HepG2 (cell line): ENCODE measurements at regions not wholly inside any gene's neighbourhood (a gene's known extent, or its start where the extent isn't known, plus 50 kb on each side); places are given as distances from the start of the nearest gene placed in this dataset.

Experiments
- BCL6 ChIP-seq: IDR thresholded peaks from 2 replicates; pipeline ENCODE4 v1.6.1; 2016; ENCODE audit warnings: missing genetic modification reagents, missing compliant biosample characterization
- KMT2B ChIP-seq: IDR thresholded peaks from 2 replicates; pipeline ENCODE4 v1.6.1; 2016; ENCODE audit warnings: missing genetic modification reagents, missing compliant biosample characterization
- NFIC ChIP-seq: IDR thresholded peaks from 2 replicates; pipeline ENCODE4 v1.6.1; 2012; ENCODE audit warnings: mild to moderate bottlenecking, low read length, inconsistent platforms
- U2AF2 ChIP-seq: fragments of 200-400 bp; formaldehyde crosslinking; IDR thresholded peaks from 2 replicates; pipeline ENCODE4 v1.6.1; 2017; ENCODE audit warnings: low read depth, mild to moderate bottlenecking, low read length
- ZMYM4 ChIP-seq: sonication (generic); formaldehyde crosslinking; IDR thresholded peaks from 2 replicates; pipeline ENCODE4 v1.8.1; 2023; ENCODE audit warnings: mild to moderate bottlenecking, missing genetic modification reagents
- ZSCAN22 ChIP-seq: sonication (generic); formaldehyde crosslinking; IDR thresholded peaks from 2 replicates; pipeline ENCODE4 v1.4.0; 2020; ENCODE audit warnings: mild to moderate bottlenecking, missing genetic modification reagents
- ZSCAN9 ChIP-seq: IDR thresholded peaks from 2 replicates; pipeline ENCODE4 v1.6.1; 2016; ENCODE audit warnings: borderline replicate concordance
- TF ChIP-seq, protein P1 (sequence below): sonication (generic); formaldehyde crosslinking; IDR thresholded peaks from 2 replicates; pipeline ENCODE4 v1.5.0; 2020; ENCODE audit warnings: mild to moderate bottlenecking, missing genetic modification reagents
- TF ChIP-seq, protein P2 (sequence below): sonication (generic); formaldehyde crosslinking; conservative IDR thresholded peaks from 2 replicates; pipeline ENCODE4 v1.8.0; 2022; ENCODE audit warnings: mild to moderate bottlenecking, moderate library complexity, missing genetic modification reagents
- TF ChIP-seq, protein P3 (sequence below): sonication (generic); formaldehyde crosslinking; conservative IDR thresholded peaks from 2 replicates; pipeline ENCODE4 v1.4.0; 2020; ENCODE audit warnings: missing genetic modification reagents
- TF ChIP-seq, protein P4 (sequence below): IDR thresholded peaks from 2 replicates; pipeline ENCODE4 v1.6.1; 2012; ENCODE audit warnings: low read depth, low read length, improper control_type of control experiment
- TF ChIP-seq, protein P5 (sequence below): sonication (generic); formaldehyde crosslinking; IDR thresholded peaks from 2 replicates; pipeline ENCODE4 v1.5.0; 2020; ENCODE audit warnings: mild to moderate bottlenecking, missing genetic modification reagents, borderline replicate concordance

DNA sequence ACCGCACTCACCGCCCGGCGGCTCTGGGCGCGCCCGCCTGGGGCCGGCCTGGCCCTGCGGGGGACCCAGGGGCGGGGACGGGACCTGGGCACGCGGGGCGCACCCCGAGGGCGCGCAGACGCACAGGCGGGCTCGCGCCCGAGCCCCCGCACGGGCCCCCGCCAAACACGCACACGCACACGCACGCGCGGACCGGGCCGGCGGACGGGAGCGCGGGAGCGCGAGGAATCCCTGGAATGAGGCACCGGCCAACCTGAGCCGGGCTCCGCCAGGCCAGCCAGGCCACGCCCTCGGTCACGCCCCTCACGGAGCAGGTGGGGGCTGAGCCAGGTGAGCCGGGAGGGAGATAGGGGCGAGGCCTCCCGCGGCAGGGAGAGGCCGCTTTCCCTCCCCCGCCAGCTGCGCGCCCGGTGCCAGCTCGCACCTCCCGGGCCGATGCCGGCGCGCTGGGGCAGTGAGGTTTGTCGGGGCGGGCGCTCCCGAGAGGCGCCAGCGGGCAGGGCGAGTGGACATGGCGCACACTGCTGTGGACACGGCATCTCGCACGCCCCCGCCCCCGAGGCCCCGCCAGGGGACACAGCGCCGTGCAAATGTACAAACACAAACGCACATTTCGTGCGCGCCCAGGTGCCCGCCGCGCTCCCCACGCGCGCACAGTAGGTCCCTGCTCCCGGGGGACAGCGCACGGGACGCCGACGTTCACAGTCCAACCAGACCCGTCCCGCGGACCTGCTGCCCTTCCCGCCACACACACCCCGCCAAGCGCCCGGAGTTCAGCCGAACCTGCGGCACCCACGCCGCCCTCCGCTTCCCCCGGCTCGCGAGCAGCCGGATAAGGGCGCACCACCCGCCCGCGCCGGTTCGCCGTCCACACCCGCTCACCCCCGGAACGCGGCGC, 75.9 kb upstream of the VGLL4 start (continued):
- TF ChIP-seq, protein P1, sequence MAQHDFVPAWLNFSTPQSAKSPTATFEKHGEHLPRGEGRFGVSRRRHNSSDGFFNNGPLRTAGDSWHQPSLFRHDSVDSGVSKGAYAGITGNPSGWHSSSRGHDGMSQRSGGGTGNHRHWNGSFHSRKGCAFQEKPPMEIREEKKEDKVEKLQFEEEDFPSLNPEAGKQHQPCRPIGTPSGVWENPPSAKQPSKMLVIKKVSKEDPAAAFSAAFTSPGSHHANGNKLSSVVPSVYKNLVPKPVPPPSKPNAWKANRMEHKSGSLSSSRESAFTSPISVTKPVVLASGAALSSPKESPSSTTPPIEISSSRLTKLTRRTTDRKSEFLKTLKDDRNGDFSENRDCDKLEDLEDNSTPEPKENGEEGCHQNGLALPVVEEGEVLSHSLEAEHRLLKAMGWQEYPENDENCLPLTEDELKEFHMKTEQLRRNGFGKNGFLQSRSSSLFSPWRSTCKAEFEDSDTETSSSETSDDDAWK (CRISPR knock-in tag) = no peak
- TF ChIP-seq, protein P2, sequence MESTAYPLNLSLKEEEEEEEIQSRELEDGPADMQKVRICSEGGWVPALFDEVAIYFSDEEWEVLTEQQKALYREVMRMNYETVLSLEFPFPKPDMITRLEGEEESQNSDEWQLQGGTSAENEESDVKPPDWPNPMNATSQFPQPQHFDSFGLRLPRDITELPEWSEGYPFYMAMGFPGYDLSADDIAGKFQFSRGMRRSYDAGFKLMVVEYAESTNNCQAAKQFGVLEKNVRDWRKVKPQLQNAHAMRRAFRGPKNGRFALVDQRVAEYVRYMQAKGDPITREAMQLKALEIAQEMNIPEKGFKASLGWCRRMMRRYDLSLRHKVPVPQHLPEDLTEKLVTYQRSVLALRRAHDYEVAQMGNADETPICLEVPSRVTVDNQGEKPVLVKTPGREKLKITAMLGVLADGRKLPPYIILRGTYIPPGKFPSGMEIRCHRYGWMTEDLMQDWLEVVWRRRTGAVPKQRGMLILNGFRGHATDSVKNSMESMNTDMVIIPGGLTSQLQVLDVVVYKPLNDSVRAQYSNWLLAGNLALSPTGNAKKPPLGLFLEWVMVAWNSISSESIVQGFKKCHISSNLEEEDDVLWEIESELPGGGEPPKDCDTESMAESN (CRISPR knock-in tag) = no peak; the same call in none of the 2 replicates
- TF ChIP-seq ZSCAN9 (CRISPR knock-in tag) = no peak
- TF ChIP-seq, protein P3, sequence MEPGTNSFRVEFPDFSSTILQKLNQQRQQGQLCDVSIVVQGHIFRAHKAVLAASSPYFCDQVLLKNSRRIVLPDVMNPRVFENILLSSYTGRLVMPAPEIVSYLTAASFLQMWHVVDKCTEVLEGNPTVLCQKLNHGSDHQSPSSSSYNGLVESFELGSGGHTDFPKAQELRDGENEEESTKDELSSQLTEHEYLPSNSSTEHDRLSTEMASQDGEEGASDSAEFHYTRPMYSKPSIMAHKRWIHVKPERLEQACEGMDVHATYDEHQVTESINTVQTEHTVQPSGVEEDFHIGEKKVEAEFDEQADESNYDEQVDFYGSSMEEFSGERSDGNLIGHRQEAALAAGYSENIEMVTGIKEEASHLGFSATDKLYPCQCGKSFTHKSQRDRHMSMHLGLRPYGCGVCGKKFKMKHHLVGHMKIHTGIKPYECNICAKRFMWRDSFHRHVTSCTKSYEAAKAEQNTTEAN (CRISPR knock-in tag) = 0 out of 2 replicates have a peak, but pooled peaks have one; percentile 27
- no peak for TF ChIP-seq NFIC
- 0 out of 2 replicates have a peak, but pooled peaks have one; percentile 28 for TF ChIP-seq BCL6 (CRISPR knock-in tag)
- TF ChIP-seq U2AF2 = no peak
- TF ChIP-seq, protein P4, sequence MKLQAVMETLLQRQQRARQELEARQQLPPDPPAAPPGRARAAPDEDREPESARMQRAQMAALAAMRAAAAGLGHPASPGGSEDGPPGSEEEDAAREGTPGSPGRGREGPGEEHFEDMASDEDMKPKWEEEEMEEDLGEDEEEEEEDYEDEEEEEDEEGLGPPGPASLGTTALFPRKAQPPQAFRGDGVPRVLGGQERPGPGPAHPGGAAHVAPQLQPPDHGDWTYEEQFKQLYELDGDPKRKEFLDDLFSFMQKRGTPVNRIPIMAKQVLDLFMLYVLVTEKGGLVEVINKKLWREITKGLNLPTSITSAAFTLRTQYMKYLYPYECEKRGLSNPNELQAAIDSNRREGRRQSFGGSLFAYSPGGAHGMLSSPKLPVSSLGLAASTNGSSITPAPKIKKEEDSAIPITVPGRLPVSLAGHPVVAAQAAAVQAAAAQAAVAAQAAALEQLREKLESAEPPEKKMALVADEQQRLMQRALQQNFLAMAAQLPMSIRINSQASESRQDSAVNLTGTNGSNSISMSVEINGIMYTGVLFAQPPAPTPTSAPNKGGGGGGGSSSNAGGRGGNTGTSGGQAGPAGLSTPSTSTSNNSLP = no peak
- no peak for TF ChIP-seq KMT2B
- peak; percentile 31; the same call in 1 of the 2 replicates for TF ChIP-seq ZMYM4
- TF ChIP-seq, protein P5, sequence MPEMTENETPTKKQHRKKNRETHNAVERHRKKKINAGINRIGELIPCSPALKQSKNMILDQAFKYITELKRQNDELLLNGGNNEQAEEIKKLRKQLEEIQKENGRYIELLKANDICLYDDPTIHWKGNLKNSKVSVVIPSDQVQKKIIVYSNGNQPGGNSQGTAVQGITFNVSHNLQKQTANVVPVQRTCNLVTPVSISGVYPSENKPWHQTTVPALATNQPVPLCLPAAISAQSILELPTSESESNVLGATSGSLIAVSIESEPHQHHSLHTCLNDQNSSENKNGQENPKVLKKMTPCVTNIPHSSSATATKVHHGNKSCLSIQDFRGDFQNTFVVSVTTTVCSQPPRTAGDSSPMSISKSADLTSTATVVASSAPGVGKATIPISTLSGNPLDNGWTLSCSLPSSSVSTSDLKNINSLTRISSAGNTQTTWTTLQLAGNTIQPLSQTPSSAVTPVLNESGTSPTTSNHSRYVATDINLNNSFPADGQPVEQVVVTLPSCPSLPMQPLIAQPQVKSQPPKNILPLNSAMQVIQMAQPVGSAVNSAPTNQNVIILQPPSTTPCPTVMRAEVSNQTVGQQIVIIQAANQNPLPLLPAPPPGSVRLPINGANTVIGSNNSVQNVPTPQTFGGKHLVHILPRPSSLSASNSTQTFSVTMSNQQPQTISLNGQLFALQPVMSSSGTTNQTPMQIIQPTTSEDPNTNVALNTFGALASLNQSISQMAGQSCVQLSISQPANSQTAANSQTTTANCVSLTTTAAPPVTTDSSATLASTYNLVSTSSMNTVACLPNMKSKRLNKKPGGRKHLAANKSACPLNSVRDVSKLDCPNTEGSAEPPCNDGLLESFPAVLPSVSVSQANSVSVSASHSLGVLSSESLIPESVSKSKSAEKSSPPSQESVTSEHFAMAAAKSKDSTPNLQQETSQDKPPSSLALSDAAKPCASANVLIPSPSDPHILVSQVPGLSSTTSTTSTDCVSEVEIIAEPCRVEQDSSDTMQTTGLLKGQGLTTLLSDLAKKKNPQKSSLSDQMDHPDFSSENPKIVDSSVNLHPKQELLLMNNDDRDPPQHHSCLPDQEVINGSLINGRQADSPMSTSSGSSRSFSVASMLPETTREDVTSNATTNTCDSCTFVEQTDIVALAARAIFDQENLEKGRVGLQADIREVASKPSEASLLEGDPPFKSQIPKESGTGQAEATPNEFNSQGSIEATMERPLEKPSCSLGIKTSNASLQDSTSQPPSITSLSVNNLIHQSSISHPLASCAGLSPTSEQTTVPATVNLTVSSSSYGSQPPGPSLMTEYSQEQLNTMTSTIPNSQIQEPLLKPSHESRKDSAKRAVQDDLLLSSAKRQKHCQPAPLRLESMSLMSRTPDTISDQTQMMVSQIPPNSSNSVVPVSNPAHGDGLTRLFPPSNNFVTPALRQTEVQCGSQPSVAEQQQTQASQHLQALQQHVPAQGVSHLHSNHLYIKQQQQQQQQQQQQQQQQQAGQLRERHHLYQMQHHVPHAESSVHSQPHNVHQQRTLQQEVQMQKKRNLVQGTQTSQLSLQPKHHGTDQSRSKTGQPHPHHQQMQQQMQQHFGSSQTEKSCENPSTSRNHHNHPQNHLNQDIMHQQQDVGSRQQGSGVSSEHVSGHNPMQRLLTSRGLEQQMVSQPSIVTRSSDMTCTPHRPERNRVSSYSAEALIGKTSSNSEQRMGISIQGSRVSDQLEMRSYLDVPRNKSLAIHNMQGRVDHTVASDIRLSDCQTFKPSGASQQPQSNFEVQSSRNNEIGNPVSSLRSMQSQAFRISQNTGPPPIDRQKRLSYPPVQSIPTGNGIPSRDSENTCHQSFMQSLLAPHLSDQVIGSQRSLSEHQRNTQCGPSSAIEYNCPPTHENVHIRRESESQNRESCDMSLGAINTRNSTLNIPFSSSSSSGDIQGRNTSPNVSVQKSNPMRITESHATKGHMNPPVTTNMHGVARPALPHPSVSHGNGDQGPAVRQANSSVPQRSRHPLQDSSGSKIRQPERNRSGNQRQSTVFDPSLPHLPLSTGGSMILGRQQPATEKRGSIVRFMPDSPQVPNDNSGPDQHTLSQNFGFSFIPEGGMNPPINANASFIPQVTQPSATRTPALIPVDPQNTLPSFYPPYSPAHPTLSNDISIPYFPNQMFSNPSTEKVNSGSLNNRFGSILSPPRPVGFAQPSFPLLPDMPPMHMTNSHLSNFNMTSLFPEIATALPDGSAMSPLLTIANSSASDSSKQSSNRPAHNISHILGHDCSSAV (CRISPR knock-in tag) = no peak
- TF ChIP-seq ZSCAN22 (CRISPR knock-in tag) = no peak
